AG04450 (cell line): ENCODE measurements at regions not wholly inside any gene's neighbourhood (a gene's known extent, or its start where the extent isn't known, plus 50 kb on each side); places are given as distances from the start of the nearest gene placed in this dataset.

ENCODE experiments used
- CTCF ChIA-PET: fragments of 300-600, 350-600 bp; formaldehyde crosslinking; extraction: SDS; loops from one replicate; lab custom pipeline; 2022; ENCODE audit warnings: antibody characterized with exemption, inconsistent platforms; lab: Charles Lee
- POLR2A ChIA-PET: fragments of 350-600 bp; formaldehyde crosslinking; extraction: SDS; loops from one replicate; lab custom pipeline; 2021; ENCODE audit warnings: antibody characterized with exemption, inconsistent platforms; lab: Yijun Ruan, JAX
- DNase-seq: peaks from one replicate; pipeline ENCODE4 v3.0.0-alpha.2; 2011; ENCODE audit warnings: low read depth, low spot score
- H3K27ac ChIP-seq: one replicate; pipeline ENCODE4 v1.5.1; 2012; ENCODE audit warnings: low read depth, low read length, control low read depth
- H3K27me3 ChIP-seq: one replicate; pipeline ENCODE4 v1.6.0; 2012; ENCODE audit warnings: low read length; ENCODE audit not compliant: control insufficient read depth, insufficient read depth
- H3K4me3 ChIP-seq: 2 replicates; pipeline ENCODE4 v1.5.1; 2011; ENCODE audit warnings: mild to moderate bottlenecking, low read depth, low read length, control low read depth
- H3K9me3 ChIP-seq: 2 replicates; pipeline ENCODE4 v1.5.1; 2012; ENCODE audit warnings: low read length; ENCODE audit not compliant: control insufficient read depth, insufficient read depth
- CTCF ChIP-seq: IDR thresholded peaks from 2 replicates; pipeline ENCODE4 v1.5.1; 2011; ENCODE audit warnings: low read depth, low read length, control low read depth, inconsistent platforms

GRCh38 chr7:131873581-131873980 lies 317.2 kb upstream of the PODXL start:
- ChIA-PET POLR2A (no interaction called here), CTCF (interaction anchor here (1.6 kb wide), 1 partner anchor 15 kb away, joined by 7 read pairs; no protein-coding TSS in a partner anchor)
- no peak for TF ChIP-seq CTCF
- H3K27ac ChIP-seq, result no peak overlapping the region
- no peak overlapping the region for H3K4me3 ChIP-seq
- no peak for DNase-seq
- H3K27me3 ChIP-seq, result no peaks in the 10 kb centered on the region
- H3K9me3 ChIP-seq, result no peaks in the 10 kb centered on the region

- H3K4me3 ChIP-seq, result no peak overlapping the region
- no peaks in the 10 kb centered on the region for H3K9me3 ChIP-seq
- ChIA-PET CTCF (no interaction called here), POLR2A (no interaction called here)
- DNase-seq, result no peak
- no peak for TF ChIP-seq CTCF
- H3K27ac ChIP-seq, result no peak overlapping the region
- no peaks in the 10 kb centered on the region for H3K27me3 ChIP-seq
These were observed 313.6 kb upstream of the PODXL start for GRCh38 chr7:131869986-131870385.

GRCh38 chr7:131869169-131869844 lies 312.9 kb upstream of the PODXL start:
- Histone ChIP-seq H3K9me3 (no peaks in the 10 kb centered on the region), H3K4me3 (no peak overlapping the region), H3K27me3 (no peaks in the 10 kb centered on the region), H3K27ac (no peak overlapping the region)
- CTCF ChIA-PET, result interaction anchor here (2.4 kb wide), 1 partner anchor 10 kb away, joined by 16 read pairs; no protein-coding TSS in a partner anchor
- POLR2A ChIA-PET, result no interaction called here
- no peak for TF ChIP-seq CTCF
- no peak for DNase-seq

- H3K27me3 ChIP-seq, result no peaks in the 10 kb centered on the region
- no peak for DNase-seq
- ChIA-PET POLR2A (no interaction called here), CTCF (interaction anchor here (2.4 kb wide), 1 partner anchor 8 kb away, joined by 16 read pairs; no protein-coding TSS in a partner anchor)
- TF ChIP-seq CTCF, result no peak
- no peak overlapping the region for H3K27ac ChIP-seq
- no peaks in the 10 kb centered on the region for H3K9me3 ChIP-seq
- no peak overlapping the region for H3K4me3 ChIP-seq
These were observed 311.0 kb upstream of the PODXL start for GRCh38 chr7:131867461-131867860.

- ChIA-PET POLR2A (no interaction called here), CTCF (no interaction called here)
- H3K27ac ChIP-seq, result no peak overlapping the region
- DNase-seq, result no peak
- H3K4me3 ChIP-seq, result no peak overlapping the region
- H3K9me3 ChIP-seq, result no peaks in the 10 kb centered on the region
- no peaks in the 10 kb centered on the region for H3K27me3 ChIP-seq
- no peak for TF ChIP-seq CTCF
These were observed 309.5 kb upstream of the PODXL start for GRCh38 chr7:131865911-131866310.
